SU-DHL-6 (cell line): ENCODE measurements at regions not wholly inside any gene's neighbourhood (a gene's known extent, or its start where the extent isn't known, plus 50 kb on each side); places are given as distances from the start of the nearest gene placed in this dataset.

Experiments used
- H2AFZ ChIP-seq: fragments of 200-600 bp; sonication (generic); 2 replicates; pipeline ENCODE4 v1.6.1; 2014; ENCODE audit warnings: low read depth, mild to moderate bottlenecking, moderate library complexity, mixed read lengths, antibody characterized with exemption, low read length; ENCODE audit not compliant: severe bottlenecking
- H3F3A ChIP-seq: fragments of 200-600 bp; shearing (Covaris generic); 2 replicates; pipeline ENCODE4 v1.6.0; 2016; ENCODE audit warnings: antibody characterized with exemption, mild to moderate bottlenecking; ENCODE audit not compliant: insufficient read depth
- H3K27ac ChIP-seq: fragments of 200-600 bp; sonication (generic); 2 replicates; pipeline ENCODE4 v1.5.1; 2016; ENCODE audit warnings: low read depth, mild to moderate bottlenecking, low read length, moderate library complexity, mixed read lengths
- H3K27me3 ChIP-seq: fragments of 200-600 bp; sonication (generic), shearing (Covaris generic); 2 replicates; pipeline ENCODE4 v1.6.0; 2014; ENCODE audit warnings: mild to moderate bottlenecking, low read length
- H3K36me3 ChIP-seq: fragments of 200-600 bp; sonication (generic); 2 replicates; pipeline ENCODE4 v1.6.1; 2014; ENCODE audit warnings: mild to moderate bottlenecking, low read length, mixed read lengths
- H3K4me2 ChIP-seq: fragments of 300-600, 200-600 bp; shearing (Covaris generic), sonication (generic); 2 replicates; pipeline ENCODE4 v1.6.0; 2014; ENCODE audit warnings: low read length, low read depth, mild to moderate bottlenecking; ENCODE audit not compliant: poor library complexity, severe bottlenecking
- H3K4me3 ChIP-seq: fragments of 200-600 bp; sonication (generic); 2 replicates; pipeline ENCODE4 v1.5.1; 2014; ENCODE audit warnings: antibody characterized with exemption, low read length, mild to moderate bottlenecking, mixed read lengths; ENCODE audit not compliant: insufficient read depth, poor library complexity, severe bottlenecking
- H3K79me2 ChIP-seq: fragments of 200-600 bp; sonication (generic); 2 replicates; pipeline ENCODE4 v1.6.1; 2014; ENCODE audit warnings: mild to moderate bottlenecking, low read length, moderate library complexity; ENCODE audit not compliant: insufficient read depth
- H3K9ac ChIP-seq: fragments of 200-600 bp; sonication (generic); 2 replicates; pipeline ENCODE4 v1.7.0; 2014; ENCODE audit warnings: mild to moderate bottlenecking, low read length
- H3K9me2 ChIP-seq: fragments of 200-600 bp; sonication (generic); replicated peaks from 2 replicates; pipeline ENCODE4 v1.6.1; 2014; ENCODE audit warnings: low read length; ENCODE audit not compliant: insufficient read depth
- H3K9me3 ChIP-seq: fragments of 200-600 bp; sonication (generic); 2 replicates; pipeline ENCODE4 v1.6.1; 2014; ENCODE audit warnings: low read length, mixed read lengths; ENCODE audit not compliant: insufficient read depth
- H4K20me1 ChIP-seq: fragments of 200-600 bp; sonication (generic); 2 replicates; pipeline ENCODE4 v1.6.1; 2014; ENCODE audit warnings: low read depth, mild to moderate bottlenecking, antibody characterized with exemption, low read length, moderate library complexity, mixed read lengths
- CTCF ChIP-seq: fragments of 200-600 bp; sonication (generic); IDR thresholded peaks from one replicate; pipeline ENCODE4 v1.5.1; 2017; ENCODE audit warnings: antibody characterized with exemption, mild to moderate bottlenecking, low read length, moderate library complexity; ENCODE audit not compliant: insufficient read depth, poor library complexity, severe bottlenecking
- EZH2phosphoT487 ChIP-seq: fragments of 200-600 bp; sonication (generic), shearing (Covaris generic); conservative IDR thresholded peaks from 2 replicates; pipeline ENCODE4 v1.6.1; 2018; ENCODE audit warnings: mild to moderate bottlenecking, antibody characterized with exemption, low read length, moderate library complexity, mixed read lengths

GRCh38 chr13:24605923-24606372 is 74.3 kb upstream of the ATP12A start:
- no peak overlapping the region for H3K27ac ChIP-seq
- H3K9ac ChIP-seq: no peak overlapping the region
- no peaks in the 10 kb centered on the region for H3K9me2 ChIP-seq
- no peaks in the 10 kb centered on the region for H3F3A ChIP-seq
- no peaks in the 10 kb centered on the region for H3K36me3 ChIP-seq
- H3K4me2 ChIP-seq: no peak overlapping the region
- H4K20me1 ChIP-seq: no peaks in the 10 kb centered on the region
- H3K4me3 ChIP-seq: no peak overlapping the region
- no peaks in the 10 kb centered on the region for H3K9me3 ChIP-seq
- no peaks in the 10 kb centered on the region for H3K27me3 ChIP-seq
- H3K79me2 ChIP-seq: no peaks in the 10 kb centered on the region
- TF ChIP-seq CTCF: peak; percentile 29
- no peak for TF ChIP-seq EZH2phosphoT487
- H2AFZ ChIP-seq: peak overlapping the region; percentile 97

- TF ChIP-seq CTCF: no peak
- no peak for TF ChIP-seq EZH2phosphoT487
- no peak overlapping the region for H3K27ac ChIP-seq
These were observed 73.6 kb upstream of the ATP12A start for GRCh38 chr13:24606486-24607170.

GRCh38 chr13:24610956-24611355 is 69.3 kb upstream of the ATP12A start:
- Histone ChIP-seq H3K9me2 (no peaks in the 10 kb centered on the region), H3K9ac (no peak overlapping the region), H3K36me3 (no peaks in the 10 kb centered on the region), H3F3A (no peaks in the 10 kb centered on the region), H3K27ac (no peak overlapping the region), H2AFZ (no peak overlapping the region), H4K20me1 (no peaks in the 10 kb centered on the region), H3K9me3 (no peaks in the 10 kb centered on the region), H3K79me2 (no peaks in the 10 kb centered on the region), H3K27me3 (no peaks in the 10 kb centered on the region), H3K4me2 (no peak overlapping the region), H3K4me3 (no peak overlapping the region)
- TF ChIP-seq CTCF (no peak), EZH2phosphoT487 (no peak)

More at GRCh38 chr13:24606486-24607170, 73.6 kb upstream of the ATP12A start:
- Histone ChIP-seq H3K9me2 (no peaks in the 10 kb centered on the region), H2AFZ (peak overlapping the region; percentile 97), H3K36me3 (no peaks in the 10 kb centered on the region), H3K9ac (no peak overlapping the region), H3F3A (no peaks in the 10 kb centered on the region), H3K79me2 (no peaks in the 10 kb centered on the region), H3K4me2 (no peak overlapping the region), H3K4me3 (no peak overlapping the region), H3K27me3 (no peaks in the 10 kb centered on the region), H3K9me3 (no peaks in the 10 kb centered on the region), H4K20me1 (no peaks in the 10 kb centered on the region)
